ENCODE measurements at regions not wholly inside any gene's neighbourhood (a gene's known extent, or its start where the extent isn't known, plus 50 kb on each side); places are given as distances from the start of the nearest gene placed in this dataset.
"Not testable (repeated sequence)": the region's sequence is repeated elsewhere in the genome, so short reads cannot be mapped to it uniquely, and the experiment has no call there.

GRCh38 chr6:27161946-27162603, 85.4 kb upstream of the PRSS16 start:
- no peak overlapping the region for H3K27ac ChIP-seq (ENCODE audit: insufficient read depth, low read length, poor library complexity, severe bottlenecking)
- DNase-seq (peak in 2 of 3 donors; percentile 64 to 75), ATAC-seq (ENCODE audit: low read depth in 2 of 2) (no peak)
- no peaks in the 10 kb centered on the region for H3K36me3 ChIP-seq (ENCODE audit: control insufficient read depth, insufficient read depth, low read length)
- H3K9me3 ChIP-seq (ENCODE audit: control insufficient read depth in 2 of 2, low read length in 2 of 2) = no peaks in the 10 kb centered on the region
- Mint-ChIP-seq H3K9me3 (peaks cover 0 to 2% (median 0%) of the 10 kb centered on the region in 7 donors), H3K27ac (no peak overlapping the region), H3K4me3 (peak overlapping the region in 1 of 4 donors; percentile 12), H3K27me3 (peaks cover 24% of the 10 kb centered on the region), H3K36me3 (no peaks in the 10 kb centered on the region), H3K4me1 (peaks cover 10 to 20% (median 16%) of the 10 kb centered on the region in 4 donors)
- peaks cover 6% of the 10 kb centered on the region for H3K4me1 ChIP-seq (ENCODE audit: control insufficient read depth, insufficient read depth, low read length, poor library complexity, severe bottlenecking)
- no peak overlapping the region for H3K4me3 ChIP-seq (ENCODE audit: low read depth, low read length)
- H3K27me3 ChIP-seq (ENCODE audit: control insufficient read depth, insufficient read depth, low read length) = peaks cover 6% of the 10 kb centered on the region

GRCh38 chr6:27163834-27164233, 83.7 kb upstream of the PRSS16 start:
- Mint-ChIP-seq H3K36me3 (no peaks in the 10 kb centered on the region), H3K4me1 (peaks cover 3 to 9% (median 6%) of the 10 kb centered on the region in 4 donors), H3K4me3 (no peak overlapping the region), H3K27me3 (peaks cover 17% of the 10 kb centered on the region), H3K27ac (peak overlapping the region in 1 of 3 donors; percentile 52), H3K9me3 (no peaks in the 10 kb centered on the region)
- H3K9me3 ChIP-seq (ENCODE audit: control insufficient read depth in 2 of 2, low read length in 2 of 2) = no peaks in the 10 kb centered on the region
- H3K4me3 ChIP-seq (ENCODE audit: low read depth, low read length) = no peak overlapping the region
- DNase-seq (no peak), ATAC-seq (ENCODE audit: low read depth in 2 of 2) (no peak)
- no peaks in the 10 kb centered on the region for H3K4me1 ChIP-seq (ENCODE audit: control insufficient read depth, insufficient read depth, low read length, poor library complexity, severe bottlenecking)
- no peaks in the 10 kb centered on the region for H3K36me3 ChIP-seq (ENCODE audit: control insufficient read depth, insufficient read depth, low read length)
- no peak overlapping the region for H3K27ac ChIP-seq (ENCODE audit: insufficient read depth, low read length, poor library complexity, severe bottlenecking)
- H3K27me3 ChIP-seq (ENCODE audit: control insufficient read depth, insufficient read depth, low read length) = peaks cover 6% of the 10 kb centered on the region

- peaks cover 18% of the 10 kb centered on the region for H3K27me3 Mint-ChIP-seq
- no peaks in the 10 kb centered on the region for H3K4me1 ChIP-seq (ENCODE audit: control insufficient read depth, insufficient read depth, low read length, poor library complexity, severe bottlenecking)
- no peak for DNase-seq
These were observed 79.4 kb upstream of the PRSS16 start for GRCh38 chr6:27168108-27168507.

DNA sequence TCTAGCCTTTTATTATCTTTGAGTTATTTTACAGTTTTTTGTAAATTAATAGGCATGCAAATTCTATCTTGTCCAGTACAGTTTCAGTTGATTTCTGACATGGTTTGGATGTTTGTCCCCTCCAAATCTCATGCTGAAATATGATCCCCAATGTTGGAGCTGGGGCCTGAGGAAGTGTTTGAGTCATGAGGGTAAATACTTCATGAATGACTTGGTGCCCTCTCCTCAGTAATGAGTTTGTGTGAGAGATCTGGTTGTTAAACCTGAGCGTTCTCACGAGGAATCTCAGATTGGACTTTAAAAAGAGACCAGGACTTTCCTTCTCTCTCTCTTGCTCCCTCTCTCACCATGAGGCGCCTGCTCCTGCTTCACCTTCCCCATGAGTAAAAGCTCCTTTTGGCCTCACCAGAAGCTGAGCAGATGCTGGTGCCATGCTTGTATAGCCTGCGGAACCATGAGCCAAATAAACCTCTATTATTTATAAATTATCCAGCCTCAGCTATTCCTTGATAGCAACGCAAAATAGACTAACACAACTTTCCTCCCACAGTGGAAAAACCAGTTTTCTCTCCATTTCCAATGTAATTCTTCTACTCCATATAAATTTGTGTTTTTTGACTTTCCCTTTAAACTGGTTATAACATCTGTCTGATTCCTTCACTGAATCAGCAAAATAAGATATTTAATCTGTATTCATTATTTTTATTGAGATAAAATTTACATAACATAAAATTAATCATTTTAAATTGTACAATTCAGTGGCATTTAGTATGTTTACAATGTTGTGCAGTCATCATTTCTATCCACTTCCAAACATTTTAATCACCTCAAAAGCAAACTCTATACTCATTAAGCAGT, 78.7 kb upstream of the PRSS16 start:
- Histone ChIP-seq H3K36me3 (ENCODE audit: control insufficient read depth, insufficient read depth, low read length) (no peaks in the 10 kb centered on the region), H3K27me3 (ENCODE audit: control insufficient read depth, insufficient read depth, low read length) (peaks cover 6% of the 10 kb centered on the region), H3K9me3 (ENCODE audit: control insufficient read depth in 2 of 2, low read length in 2 of 2) (no peaks in the 10 kb centered on the region), H3K4me1 (ENCODE audit: control insufficient read depth, insufficient read depth, low read length, poor library complexity, severe bottlenecking) (no peaks in the 10 kb centered on the region), H3K27ac (ENCODE audit: insufficient read depth, low read length, poor library complexity, severe bottlenecking) (no peak overlapping the region), H3K4me3 (ENCODE audit: low read depth, low read length) (no peak overlapping the region)
- Mint-ChIP-seq H3K4me1 (no peaks in the 10 kb centered on the region), H3K4me3 (no peak overlapping the region), H3K36me3 (no peaks in the 10 kb centered on the region), H3K27me3 (peaks cover 15% of the 10 kb centered on the region), H3K27ac (no peak overlapping the region), H3K9me3 (peaks cover 0 to 1% (median 0%) of the 10 kb centered on the region in 7 donors)
- ATAC-seq (ENCODE audit: low read depth in 2 of 2) (no peak), DNase-seq (no peak)

More at GRCh38 chr6:27168108-27168507, 79.4 kb upstream of the PRSS16 start:
- no peak for ATAC-seq (ENCODE audit: low read depth in 2 of 2)
- H3K9me3 ChIP-seq (ENCODE audit: control insufficient read depth in 2 of 2, low read length in 2 of 2) = no peaks in the 10 kb centered on the region
- no peaks in the 10 kb centered on the region for H3K36me3 Mint-ChIP-seq
- H3K4me1 Mint-ChIP-seq = no peaks in the 10 kb centered on the region
- no peak overlapping the region for H3K27ac Mint-ChIP-seq
- no peaks in the 10 kb centered on the region for H3K36me3 ChIP-seq (ENCODE audit: control insufficient read depth, insufficient read depth, low read length)
- H3K27ac ChIP-seq (ENCODE audit: insufficient read depth, low read length, poor library complexity, severe bottlenecking) = no peak overlapping the region
- H3K9me3 Mint-ChIP-seq = peaks cover 0 to 1% (median 0%) of the 10 kb centered on the region in 7 donors
- peaks cover 6% of the 10 kb centered on the region for H3K27me3 ChIP-seq (ENCODE audit: control insufficient read depth, insufficient read depth, low read length)
- H3K4me3 Mint-ChIP-seq = no peak overlapping the region
- no peak overlapping the region for H3K4me3 ChIP-seq (ENCODE audit: low read depth, low read length)

DNA sequence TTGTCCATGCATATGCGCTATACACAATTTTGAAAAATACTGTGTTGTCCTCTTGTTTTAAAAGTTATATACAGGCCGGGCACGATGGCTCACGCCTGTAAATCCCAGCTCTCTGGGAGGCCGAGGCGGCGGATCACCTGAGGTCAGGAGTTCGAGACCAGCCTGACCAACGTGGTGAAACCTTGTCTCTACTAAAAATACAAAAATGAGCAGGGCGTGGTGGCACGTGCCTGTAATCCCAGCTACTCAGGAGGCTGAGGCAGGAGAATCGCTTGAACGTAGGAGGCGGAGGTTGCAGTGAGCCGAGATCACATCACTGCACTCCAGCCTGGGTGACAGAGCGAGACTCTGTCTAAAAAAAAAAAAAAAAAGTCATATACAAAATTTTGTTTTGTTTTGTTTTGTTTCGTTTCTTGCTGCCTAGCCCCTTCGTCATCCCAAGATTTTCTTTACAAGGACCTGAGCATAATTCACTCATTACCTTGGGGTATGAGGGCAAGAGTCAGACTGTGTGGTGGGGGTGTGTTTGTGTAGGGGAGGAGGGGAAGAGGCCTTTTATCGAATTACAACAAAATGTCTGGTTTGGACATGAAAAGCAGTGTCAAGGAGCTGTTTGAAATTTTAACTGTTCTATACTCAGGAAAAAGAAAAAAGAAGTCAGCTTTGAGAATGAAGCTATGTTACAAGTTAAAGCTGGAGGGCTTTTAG, 74.8 kb upstream of the PRSS16 start:
- Mint-ChIP-seq H3K4me3 (peak overlapping the region in 1 of 4 donors; percentile 43), H3K4me1 (peaks cover 0 to 21% (median 8%) of the 10 kb centered on the region in 4 donors), H3K27me3 (peaks cover 37% of the 10 kb centered on the region)
- not testable (repeated sequence) for DNase-seq; H3K36me3 Mint-ChIP-seq; H3K36me3 ChIP-seq (ENCODE audit: control insufficient read depth, insufficient read depth, low read length); H3K27me3 ChIP-seq (ENCODE audit: control insufficient read depth, insufficient read depth, low read length); H3K4me1 ChIP-seq (ENCODE audit: control insufficient read depth, insufficient read depth, low read length, poor library complexity, severe bottlenecking); H3K4me3 ChIP-seq (ENCODE audit: low read depth, low read length); ATAC-seq (ENCODE audit: low read depth in 2 of 2); H3K27ac Mint-ChIP-seq; H3K9me3 Mint-ChIP-seq; H3K27ac ChIP-seq (ENCODE audit: insufficient read depth, low read length, poor library complexity, severe bottlenecking); H3K9me3 ChIP-seq (ENCODE audit: control insufficient read depth in 2 of 2, low read length in 2 of 2)

- Mint-ChIP-seq H3K4me3 (peak overlapping the region in 1 of 4 donors; percentile 43), H3K4me1 (peaks cover under 1 to 26% (median 11%) of the 10 kb centered on the region in 4 donors), H3K27me3 (peaks cover 42% of the 10 kb centered on the region)
- peaks cover 15% of the 10 kb centered on the region for H3K4me1 ChIP-seq (ENCODE audit: control insufficient read depth, insufficient read depth, low read length, poor library complexity, severe bottlenecking)
- not testable (repeated sequence) for H3K4me3 ChIP-seq (ENCODE audit: low read depth, low read length); H3K9me3 ChIP-seq (ENCODE audit: control insufficient read depth in 2 of 2, low read length in 2 of 2); ATAC-seq (ENCODE audit: low read depth in 2 of 2); DNase-seq; H3K36me3 ChIP-seq (ENCODE audit: control insufficient read depth, insufficient read depth, low read length); H3K27ac Mint-ChIP-seq; H3K9me3 Mint-ChIP-seq; H3K27me3 ChIP-seq (ENCODE audit: control insufficient read depth, insufficient read depth, low read length); H3K36me3 Mint-ChIP-seq; H3K27ac ChIP-seq (ENCODE audit: insufficient read depth, low read length, poor library complexity, severe bottlenecking)
These were observed 74.3 kb upstream of the PRSS16 start for GRCh38 chr6:27173232-27173601.

DNA sequence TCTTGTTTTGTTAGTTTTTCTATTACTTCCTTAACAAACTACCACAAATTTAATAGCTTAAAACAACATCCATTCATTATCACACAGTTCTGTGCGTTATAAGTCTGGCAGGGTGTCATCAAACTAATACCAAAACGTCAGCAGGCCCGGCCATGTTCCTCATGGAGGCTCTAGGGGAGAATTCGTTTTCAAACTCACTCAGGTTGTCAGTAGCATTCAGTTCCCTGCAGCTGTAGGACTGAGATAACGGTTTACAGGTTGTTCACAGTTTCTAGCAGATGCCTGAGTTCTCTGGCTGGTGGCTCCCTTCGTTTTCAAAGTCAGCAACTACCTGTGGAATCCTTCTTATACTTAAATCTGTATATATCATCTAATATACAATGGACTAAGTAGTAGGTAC, 72.5 kb upstream of the PRSS16 start:
- no peak for ATAC-seq (ENCODE audit: low read depth in 2 of 2)
- H3K36me3 ChIP-seq (ENCODE audit: control insufficient read depth, insufficient read depth, low read length) = no peaks in the 10 kb centered on the region
- H3K9me3 ChIP-seq (ENCODE audit: control insufficient read depth in 2 of 2, low read length in 2 of 2) = no peaks in the 10 kb centered on the region
- H3K4me3 Mint-ChIP-seq = peak overlapping the region in 1 of 4 donors; percentile 57
- H3K36me3 Mint-ChIP-seq = no peaks in the 10 kb centered on the region
- peaks cover 2 to 30% (median 12%) of the 10 kb centered on the region in 4 donors for H3K4me1 Mint-ChIP-seq
- H3K27me3 ChIP-seq (ENCODE audit: control insufficient read depth, insufficient read depth, low read length) = no peaks in the 10 kb centered on the region
- H3K4me1 ChIP-seq (ENCODE audit: control insufficient read depth, insufficient read depth, low read length, poor library complexity, severe bottlenecking) = peaks cover 19% of the 10 kb centered on the region
- no peak overlapping the region for H3K27ac Mint-ChIP-seq
- H3K9me3 Mint-ChIP-seq = peaks cover 0 to 5% (median 0%) of the 10 kb centered on the region in 7 donors
- H3K27me3 Mint-ChIP-seq = peaks cover 49% of the 10 kb centered on the region
- no peak overlapping the region for H3K27ac ChIP-seq (ENCODE audit: insufficient read depth, low read length, poor library complexity, severe bottlenecking)
- H3K4me3 ChIP-seq (ENCODE audit: low read depth, low read length) = no peak overlapping the region
- DNase-seq = no peak

Data from CD4-positive, CD25-positive, alpha-beta regulatory T cell (primary cell).